DMS153 treated with DMSO at 0.1 percent for 48 hours (cell line): ENCODE measurements at regions not wholly inside any gene's neighbourhood (a gene's known extent, or its start where the extent isn't known, plus 50 kb on each side); places are given as distances from the start of the nearest gene placed in this dataset.
"Not testable (repeated sequence)": the region's sequence is repeated elsewhere in the genome, so short reads cannot be mapped to it uniquely, and the experiment has no call there.

Experiments
- DNase-seq: peaks from one replicate; lab custom pipeline; 2025; ENCODE audit not compliant: unreplicated experiment; lab: John Stamatoyannopoulos, UW

- DNase-seq = no peak
Measured at GRCh38 chr18:43793910-43794309, 516.6 kb upstream of the SYT4 start.

- DNase-seq = no peak
Measured at GRCh38 chr18:43794363-43794762, 517.1 kb upstream of the SYT4 start.

- DNase-seq = no peak
Measured at GRCh38 chr18:43797347-43797746, 520.1 kb upstream of the SYT4 start.

- no peak for DNase-seq
Measured at GRCh38 chr18:43800584-43800983, 523.3 kb upstream of the SYT4 start.

- DNase-seq = peak; percentile 41
Measured at GRCh38 chr18:43805646-43806194, 528.4 kb upstream of the SYT4 start.

GRCh38 chr18:43812627-43813026 lies 535.3 kb upstream of the SYT4 start:
- no peak for DNase-seq

- no peak for DNase-seq
Measured at GRCh38 chr18:43819397-43819796, 542.1 kb upstream of the SYT4 start.

GRCh38 chr18:43819873-43820272 lies 542.6 kb upstream of the SYT4 start:
- no peak for DNase-seq

GRCh38 chr18:43825768-43826167 lies 548.5 kb upstream of the SYT4 start:
- DNase-seq = no peak

GRCh38 chr18:43826215-43826614 lies 548.9 kb upstream of the SYT4 start:
- DNase-seq = no peak

GRCh38 chr18:43827311-43827710 lies 550.0 kb upstream of the SYT4 start:
- DNase-seq = no peak

- no peak for DNase-seq
Measured at GRCh38 chr18:43830303-43830702, 553.0 kb upstream of the SYT4 start.

- peak; percentile 49 for DNase-seq
Measured at GRCh38 chr18:43830947-43831346, 553.7 kb upstream of the SYT4 start.

- no peak for DNase-seq
Measured at GRCh38 chr18:43846299-43846698, 569.0 kb upstream of the SYT4 start.

GRCh38 chr18:43847164-43848091 lies 570.1 kb upstream of the SYT4 start:
- peak; percentile 19 for DNase-seq

GRCh38 chr18:43849831-43850230 lies 572.5 kb upstream of the SYT4 start:
- DNase-seq = not testable (repeated sequence)

GRCh38 chr18:43855376-43855775 lies 578.1 kb upstream of the SYT4 start:
- no peak for DNase-seq

- DNase-seq = no peak
Measured at GRCh38 chr18:43863180-43863579, 585.9 kb upstream of the SYT4 start.

GRCh38 chr18:43866696-43867095 lies 589.4 kb upstream of the SYT4 start:
- no peak for DNase-seq

- DNase-seq = no peak
Measured at GRCh38 chr18:43868497-43868995, 591.3 kb upstream of the SYT4 start.

GRCh38 chr18:43869451-43870008 lies 592.2 kb upstream of the SYT4 start:
- no peak for DNase-seq

GRCh38 chr18:43870626-43871025 lies 593.3 kb upstream of the SYT4 start:
- no peak for DNase-seq
